PFSK-1 (cell line): ENCODE measurements at regions not wholly inside any gene's neighbourhood (a gene's known extent, or its start where the extent isn't known, plus 50 kb on each side); places are given as distances from the start of the nearest gene placed in this dataset.

ENCODE experiments used
- FOXP2 ChIP-seq: optimal IDR thresholded peaks from 2 replicates; pipeline ENCODE3; 2011; ENCODE audit warnings: borderline replicate concordance, control low read depth, inconsistent platforms; ENCODE audit not compliant: insufficient read depth; ENCODE audit errors: extremely low read length, extremely low read depth
- POLR2AphosphoS5 ChIP-seq: IDR thresholded peaks from 2 replicates; pipeline ENCODE4 v1.6.1; 2012; ENCODE audit warnings: low read depth, mild to moderate bottlenecking, control low read depth, low read length, moderate library complexity
- REST ChIP-seq, 2 experiments: IDR thresholded peaks; 2 replicates each; pipeline versions ENCODE4 v1.6.1 to v1.8.0; 2011 to 2012; ENCODE audit warnings: low read depth in 2 of 2, low read length in 2 of 2, control low read depth in 1 of 2, inconsistent platforms in 1 of 2, mild to moderate bottlenecking in 1 of 2, moderate library complexity in 1 of 2; ENCODE audit not compliant: insufficient read depth in 1 of 2
- SIN3A ChIP-seq: IDR thresholded peaks from 2 replicates; pipeline ENCODE4 v1.6.1; 2012; ENCODE audit warnings: mild to moderate bottlenecking, low read length, moderate library complexity, borderline replicate concordance; ENCODE audit not compliant: insufficient read depth
- TAF1 ChIP-seq: IDR thresholded peaks from 2 replicates; pipeline ENCODE4 v1.6.1; 2012; ENCODE audit warnings: low read length, control low read depth, borderline replicate concordance; ENCODE audit not compliant: insufficient read depth

GRCh38 chrY:19570999-19571398 lies 173.5 kb downstream of the KDM5D start:
- no peak for TF ChIP-seq TAF1
- TF ChIP-seq SIN3A, result no peak

- TF ChIP-seq POLR2AphosphoS5, result no peak
Observed at GRCh38 chrY:19567943-19568342, 176.6 kb downstream of the KDM5D start.

GRCh38 chrY:19567051-19567921 lies 177.2 kb downstream of the KDM5D start:
- TF ChIP-seq FOXP2 (no peak), TAF1 (no peak), POLR2AphosphoS5 (peak; percentile 59)

GRCh38 chrY:19559161-19559560 lies 185.4 kb downstream of the KDM5D start:
- TF ChIP-seq REST (IDR thresholded peaks at IDR 0.05; ENCODE audit: insufficient read depth in 1 of 2, low read depth in 2 of 2, low read length in 2 of 2), result no peak
- no peak for TF ChIP-seq FOXP2
- no peak for TF ChIP-seq POLR2AphosphoS5
- no peak for TF ChIP-seq SIN3A
- TF ChIP-seq TAF1, result no peak

- TF ChIP-seq SIN3A, result no peak
- TF ChIP-seq TAF1, result no peak
- TF ChIP-seq REST (IDR thresholded peaks at IDR 0.05; ENCODE audit: insufficient read depth in 1 of 2, low read depth in 2 of 2, low read length in 2 of 2), result no peak
- TF ChIP-seq FOXP2, result no peak
- TF ChIP-seq POLR2AphosphoS5, result no peak
Observed at GRCh38 chrY:19549671-19550466, 194.7 kb downstream of the KDM5D start.

- TF ChIP-seq REST (IDR thresholded peaks at IDR 0.05; ENCODE audit: insufficient read depth in 1 of 2, low read depth in 2 of 2, low read length in 2 of 2), result no peak
- no peak for TF ChIP-seq POLR2AphosphoS5
- TF ChIP-seq SIN3A, result no peak
- no peak for TF ChIP-seq TAF1
- no peak for TF ChIP-seq FOXP2
Observed at GRCh38 chrY:19541475-19542306, 202.8 kb downstream of the KDM5D start.
